ENCODE measurements at regions not wholly inside any gene's neighbourhood (a gene's known extent, or its start where the extent isn't known, plus 50 kb on each side); places are given as distances from the start of the nearest gene placed in this dataset.
A peak's percentile ranks its signal among the peaks of the same experiment; 100 is the strongest.

DNA sequence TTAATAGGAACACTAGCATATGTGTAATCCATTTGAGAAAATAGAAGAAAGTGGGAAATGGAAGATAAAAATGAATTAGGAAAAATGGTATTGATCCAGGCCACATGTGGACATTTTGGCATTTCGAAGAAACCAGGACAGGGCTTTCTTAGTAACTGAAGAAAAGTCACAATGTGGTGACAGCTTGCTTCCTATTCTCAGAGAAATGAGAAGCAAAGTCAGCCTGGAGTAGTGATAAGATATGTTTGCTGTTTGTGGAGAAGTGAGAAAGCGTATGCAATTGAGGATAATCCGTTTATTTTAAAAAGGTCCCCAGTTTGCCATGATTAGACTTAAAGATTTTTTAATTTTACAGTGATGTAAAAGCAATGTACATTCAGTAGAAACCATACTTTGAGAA, 127.9 kb downstream of the SLITRK6 start:
- 86% methylated on average over 1 of the region's 3 CpGs for WGBS (ENCODE audit: insufficient coverage)

DNA sequence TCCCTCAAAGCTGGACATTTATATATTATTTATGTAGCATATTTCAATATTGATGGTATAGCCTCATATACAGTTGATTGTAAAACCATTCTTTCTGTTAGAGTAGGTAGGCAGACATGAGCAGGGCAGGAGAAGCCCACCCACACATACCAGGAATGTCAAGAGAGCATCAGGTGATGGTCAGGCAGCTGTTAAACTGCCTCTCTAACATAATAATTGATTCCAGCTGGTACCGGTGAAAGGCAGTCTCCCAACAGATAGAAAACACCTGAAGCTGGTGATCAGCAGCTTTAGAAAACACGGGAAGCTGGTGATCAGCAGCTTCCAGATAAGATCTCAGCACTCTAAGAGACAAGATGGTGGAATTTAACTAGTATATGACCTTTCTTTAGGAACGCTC, 132.9 kb downstream of the SLITRK6 start:
- WGBS (ENCODE audit: insufficient coverage), result 20% methylated on average over 1 of the region's 3 CpGs

More for the DNA sequence above, 127.9 kb downstream of the SLITRK6 start:
- no peaks in the 10 kb centered on the region for H3K4me1 ChIP-seq (ENCODE audit: control insufficient read depth, insufficient read depth, low read length)
- no peaks in the 10 kb centered on the region for H3K27me3 ChIP-seq (ENCODE audit: control insufficient read depth, insufficient read depth, low read length)
- no peaks in the 10 kb centered on the region for H3K9me3 ChIP-seq (ENCODE audit: control insufficient read depth, insufficient read depth, low read length)
- H3K36me3 ChIP-seq (ENCODE audit: control insufficient read depth, insufficient read depth, low read length), result no peaks in the 10 kb centered on the region
- no peak for DNase-seq (ENCODE audit: low read depth in 4 of 6, low spot score in 6 of 6)
- no peak overlapping the region for H3K4me3 ChIP-seq (ENCODE audit: low read depth, low read length)
- no peak overlapping the region for H3K27ac ChIP-seq (ENCODE audit: low read depth, low read length)

DNA sequence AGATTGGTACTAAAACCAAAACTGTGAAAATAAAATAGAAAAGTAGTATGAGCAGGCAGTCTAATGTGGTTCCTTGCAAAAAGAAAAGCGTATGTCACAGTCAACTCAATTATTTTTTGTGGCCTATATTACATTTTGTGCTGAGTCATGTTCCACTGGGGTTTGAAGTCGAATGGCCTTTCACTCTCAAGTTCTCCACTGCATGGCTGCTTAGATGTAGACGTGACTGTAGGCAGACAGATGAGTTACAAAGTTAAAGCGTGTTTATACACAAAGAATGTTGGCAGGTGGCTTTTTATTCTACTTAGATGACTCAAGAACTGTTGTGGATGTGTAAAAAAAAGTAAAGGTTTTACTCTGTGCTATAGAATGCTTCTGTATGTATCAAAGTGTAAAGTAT, 133.9 kb downstream of the SLITRK6 start:
- DNase-seq (ENCODE audit: low read depth in 4 of 6, low spot score in 6 of 6), result peak in 2 of 6 donors; percentile 5 to 28
- WGBS (ENCODE audit: insufficient coverage), result 40% methylated on average over 1 of the region's 4 CpGs
- H3K27ac ChIP-seq (ENCODE audit: low read depth, low read length), result no peak overlapping the region

More for the DNA sequence above, 132.9 kb downstream of the SLITRK6 start:
- Histone ChIP-seq H3K36me3 (ENCODE audit: control insufficient read depth, insufficient read depth, low read length) (no peaks in the 10 kb centered on the region), H3K4me3 (ENCODE audit: low read depth, low read length) (no peak overlapping the region), H3K4me1 (ENCODE audit: control insufficient read depth, insufficient read depth, low read length) (no peaks in the 10 kb centered on the region), H3K27me3 (ENCODE audit: control insufficient read depth, insufficient read depth, low read length) (no peaks in the 10 kb centered on the region), H3K9me3 (ENCODE audit: control insufficient read depth, insufficient read depth, low read length) (no peaks in the 10 kb centered on the region), H3K27ac (ENCODE audit: low read depth, low read length) (no peak overlapping the region)
- no peak for DNase-seq (ENCODE audit: low read depth in 4 of 6, low spot score in 6 of 6)

DNA sequence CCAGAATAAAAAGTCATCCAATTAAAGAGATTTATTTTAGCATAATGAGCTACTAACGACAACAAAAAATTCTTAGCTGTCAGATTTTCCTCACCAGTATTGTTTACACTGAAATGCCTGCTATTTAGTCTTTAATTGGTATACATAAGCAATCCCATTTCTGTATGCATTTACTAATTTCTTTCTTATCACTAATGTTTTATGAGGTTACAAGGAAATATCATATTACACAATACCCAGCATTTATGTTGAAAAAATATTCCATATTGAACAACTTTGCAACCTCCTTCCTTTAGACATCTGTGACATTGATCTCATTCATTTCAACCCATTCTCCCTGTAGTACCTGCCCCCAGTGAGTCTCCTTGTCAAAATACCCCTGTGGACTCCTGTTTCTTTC, 135.4 kb downstream of the SLITRK6 start:
- H3K9me3 ChIP-seq (ENCODE audit: control insufficient read depth, insufficient read depth, low read length), result no peaks in the 10 kb centered on the region
- no peak overlapping the region for H3K27ac ChIP-seq (ENCODE audit: low read depth, low read length)
- H3K27me3 ChIP-seq (ENCODE audit: control insufficient read depth, insufficient read depth, low read length), result no peaks in the 10 kb centered on the region
- WGBS (ENCODE audit: insufficient coverage), result no CpG with 5 or more reads among the region's 1 CpG
- no peak overlapping the region for H3K4me3 ChIP-seq (ENCODE audit: low read depth, low read length)
- H3K36me3 ChIP-seq (ENCODE audit: control insufficient read depth, insufficient read depth, low read length), result no peaks in the 10 kb centered on the region
- no peak for DNase-seq (ENCODE audit: low read depth in 4 of 6, low spot score in 6 of 6)
- H3K4me1 ChIP-seq (ENCODE audit: control insufficient read depth, insufficient read depth, low read length), result no peaks in the 10 kb centered on the region

More for the DNA sequence above, 133.9 kb downstream of the SLITRK6 start:
- Histone ChIP-seq H3K36me3 (ENCODE audit: control insufficient read depth, insufficient read depth, low read length) (no peaks in the 10 kb centered on the region), H3K4me3 (ENCODE audit: low read depth, low read length) (no peak overlapping the region), H3K27me3 (ENCODE audit: control insufficient read depth, insufficient read depth, low read length) (no peaks in the 10 kb centered on the region), H3K9me3 (ENCODE audit: control insufficient read depth, insufficient read depth, low read length) (no peaks in the 10 kb centered on the region), H3K4me1 (ENCODE audit: control insufficient read depth, insufficient read depth, low read length) (no peaks in the 10 kb centered on the region)

DNA sequence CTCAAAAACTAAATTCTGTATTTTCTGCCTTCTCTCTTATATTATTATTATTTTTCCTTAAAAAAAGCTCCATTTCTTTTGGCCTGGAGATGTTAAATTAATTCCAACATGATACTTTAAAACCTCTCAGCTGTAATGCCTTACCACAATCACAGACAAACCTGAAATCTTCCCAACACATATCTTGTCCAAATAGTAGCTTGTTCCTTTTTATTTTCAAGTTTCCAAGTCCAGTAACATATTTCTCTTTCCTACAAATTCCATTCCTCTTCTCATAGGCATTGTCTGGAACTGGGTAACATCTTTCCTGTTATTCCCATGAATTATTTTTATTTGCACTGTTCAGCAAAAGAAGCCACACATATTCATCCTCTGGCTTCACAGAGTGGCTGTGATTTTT, 137.0 kb downstream of the SLITRK6 start:
- Histone ChIP-seq H3K9me3 (ENCODE audit: control insufficient read depth, insufficient read depth, low read length) (no peaks in the 10 kb centered on the region), H3K27me3 (ENCODE audit: control insufficient read depth, insufficient read depth, low read length) (no peaks in the 10 kb centered on the region), H3K27ac (ENCODE audit: low read depth, low read length) (no peak overlapping the region), H3K4me1 (ENCODE audit: control insufficient read depth, insufficient read depth, low read length) (no peaks in the 10 kb centered on the region), H3K4me3 (ENCODE audit: low read depth, low read length) (no peak overlapping the region), H3K36me3 (ENCODE audit: control insufficient read depth, insufficient read depth, low read length) (no peaks in the 10 kb centered on the region)
- peak in 1 of 6 donors; percentile 5 for DNase-seq (ENCODE audit: low read depth in 4 of 6, low spot score in 6 of 6)

DNA sequence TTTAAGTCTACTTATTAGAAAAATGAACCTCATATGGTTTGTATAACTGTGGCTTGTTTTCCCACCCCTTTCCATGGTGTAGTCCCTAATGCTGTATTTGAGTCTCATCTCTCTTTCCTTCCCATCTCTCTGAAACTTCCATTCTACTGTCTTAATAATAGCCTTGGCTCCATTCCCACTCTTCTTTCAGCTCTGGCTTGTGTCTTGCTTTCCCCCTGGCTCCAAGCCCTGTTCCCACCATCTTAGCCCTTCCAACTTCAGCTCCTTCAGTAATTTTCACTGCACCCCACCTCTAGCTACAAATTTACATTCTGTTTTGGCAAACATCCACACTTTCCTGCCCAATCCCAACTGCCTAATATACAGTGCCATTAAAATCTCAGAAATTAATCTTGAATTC, 137.5 kb downstream of the SLITRK6 start:
- no peaks in the 10 kb centered on the region for H3K9me3 ChIP-seq (ENCODE audit: control insufficient read depth, insufficient read depth, low read length)
- H3K36me3 ChIP-seq (ENCODE audit: control insufficient read depth, insufficient read depth, low read length), result no peaks in the 10 kb centered on the region
- no peak overlapping the region for H3K27ac ChIP-seq (ENCODE audit: low read depth, low read length)
- H3K4me3 ChIP-seq (ENCODE audit: low read depth, low read length), result no peak overlapping the region
- H3K27me3 ChIP-seq (ENCODE audit: control insufficient read depth, insufficient read depth, low read length), result no peaks in the 10 kb centered on the region
- peak in 4 of 6 donors; percentile 10 to 67 (median 44) for DNase-seq (ENCODE audit: low read depth in 4 of 6, low spot score in 6 of 6)
- H3K4me1 ChIP-seq (ENCODE audit: control insufficient read depth, insufficient read depth, low read length), result no peaks in the 10 kb centered on the region

DNA sequence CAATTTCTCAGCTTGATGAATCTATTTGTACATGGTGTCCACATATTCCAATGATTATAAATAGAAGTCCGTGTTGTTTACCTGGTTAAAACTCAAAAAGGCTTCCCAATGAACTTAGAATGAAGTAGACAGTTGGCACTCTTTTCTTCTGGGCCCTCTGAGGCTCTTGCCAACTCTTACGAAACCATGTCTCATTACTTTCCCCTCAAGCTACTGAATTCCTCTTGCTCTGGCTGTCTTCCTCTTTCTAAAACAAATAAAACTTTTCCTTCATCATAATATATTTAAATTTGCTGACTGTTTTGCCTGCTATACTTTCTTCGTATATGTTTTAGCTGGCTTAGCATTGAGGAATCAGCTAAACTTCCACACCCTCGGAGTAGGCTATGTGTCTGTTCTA, 139.7 kb downstream of the SLITRK6 start:
- WGBS (ENCODE audit: insufficient coverage), result 67% methylated on average over 1 of the region's 4 CpGs
- Histone ChIP-seq H3K36me3 (ENCODE audit: control insufficient read depth, insufficient read depth, low read length) (no peaks in the 10 kb centered on the region), H3K27me3 (ENCODE audit: control insufficient read depth, insufficient read depth, low read length) (no peaks in the 10 kb centered on the region), H3K4me3 (ENCODE audit: low read depth, low read length) (no peak overlapping the region), H3K4me1 (ENCODE audit: control insufficient read depth, insufficient read depth, low read length) (no peaks in the 10 kb centered on the region), H3K27ac (ENCODE audit: low read depth, low read length) (no peak overlapping the region), H3K9me3 (ENCODE audit: control insufficient read depth, insufficient read depth, low read length) (no peaks in the 10 kb centered on the region)
- DNase-seq (ENCODE audit: low read depth in 4 of 6, low spot score in 6 of 6), result no peak

DNA sequence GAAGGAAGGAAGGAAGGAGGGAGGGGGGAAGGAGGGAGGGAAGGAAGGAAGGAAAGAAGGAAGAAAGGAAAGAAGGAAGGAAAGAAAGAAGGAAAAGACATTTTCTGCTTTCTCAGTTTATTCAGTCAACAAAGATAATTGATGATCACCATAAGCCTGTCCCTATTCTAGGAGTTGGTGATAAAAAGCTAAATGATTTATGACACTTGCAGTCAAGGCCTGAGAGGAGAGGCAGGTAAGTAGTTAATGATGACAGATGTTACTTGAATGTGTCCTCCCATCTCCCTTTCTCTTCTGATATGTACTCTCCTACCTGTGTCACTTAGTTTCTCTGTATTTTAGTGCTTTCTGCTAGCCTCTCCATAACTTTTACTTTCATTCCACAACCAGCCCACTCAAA, 141.3 kb downstream of the SLITRK6 start:
- Histone ChIP-seq H3K27ac (ENCODE audit: low read depth, low read length) (no peak overlapping the region), H3K4me3 (ENCODE audit: low read depth, low read length) (no peak overlapping the region), H3K4me1 (ENCODE audit: control insufficient read depth, insufficient read depth, low read length) (no peaks in the 10 kb centered on the region), H3K27me3 (ENCODE audit: control insufficient read depth, insufficient read depth, low read length) (no peaks in the 10 kb centered on the region), H3K9me3 (ENCODE audit: control insufficient read depth, insufficient read depth, low read length) (no peaks in the 10 kb centered on the region), H3K36me3 (ENCODE audit: control insufficient read depth, insufficient read depth, low read length) (no peaks in the 10 kb centered on the region)
- DNase-seq (ENCODE audit: low read depth in 4 of 6, low spot score in 6 of 6), result no peak

DNA sequence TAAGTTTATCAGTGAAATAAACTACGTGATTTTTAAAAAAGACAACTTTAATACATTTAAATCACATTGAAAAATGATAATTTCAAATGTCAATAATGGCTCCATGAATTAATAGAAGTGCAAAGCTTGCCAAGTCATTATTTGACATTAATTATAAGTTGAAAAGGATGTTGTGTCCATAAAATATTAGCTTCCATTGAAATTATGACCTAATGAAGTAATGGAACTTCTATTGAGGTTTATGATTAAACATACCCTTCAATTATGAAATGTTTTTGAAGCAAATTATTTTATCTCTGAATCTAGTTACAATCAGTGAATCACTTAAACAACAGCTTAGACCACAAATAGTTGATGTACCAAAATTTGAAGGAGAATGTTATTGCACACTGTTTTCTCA, 144.2 kb downstream of the SLITRK6 start:
- Histone ChIP-seq H3K27ac (ENCODE audit: low read depth, low read length) (no peak overlapping the region), H3K36me3 (ENCODE audit: control insufficient read depth, insufficient read depth, low read length) (no peaks in the 10 kb centered on the region), H3K27me3 (ENCODE audit: control insufficient read depth, insufficient read depth, low read length) (no peaks in the 10 kb centered on the region), H3K4me3 (ENCODE audit: low read depth, low read length) (no peak overlapping the region), H3K4me1 (ENCODE audit: control insufficient read depth, insufficient read depth, low read length) (no peaks in the 10 kb centered on the region), H3K9me3 (ENCODE audit: control insufficient read depth, insufficient read depth, low read length) (no peaks in the 10 kb centered on the region)
- DNase-seq (ENCODE audit: low read depth in 4 of 6, low spot score in 6 of 6), result no peak
- no CpG with 5 or more reads among the region's 1 CpG for WGBS (ENCODE audit: insufficient coverage)

DNA sequence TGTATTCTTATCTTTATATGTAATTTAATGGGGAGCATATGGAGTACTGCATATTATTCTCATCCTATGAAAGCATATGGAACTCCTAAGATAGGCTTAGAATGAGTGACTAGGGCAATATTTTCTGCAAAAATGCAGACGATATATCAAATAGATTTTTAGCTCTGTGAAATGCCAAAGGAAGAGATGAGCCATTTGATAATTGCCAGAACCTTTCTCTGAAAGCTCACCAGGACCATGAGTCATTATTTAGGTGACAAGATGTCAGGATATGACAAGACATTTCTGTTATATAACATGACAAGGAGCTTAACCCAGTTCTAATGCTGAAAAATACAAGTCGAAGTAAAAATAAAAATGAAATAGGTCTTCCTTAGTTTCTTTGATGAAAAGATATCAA, 145.0 kb downstream of the SLITRK6 start:
- Histone ChIP-seq H3K27ac (ENCODE audit: low read depth, low read length) (no peak overlapping the region), H3K36me3 (ENCODE audit: control insufficient read depth, insufficient read depth, low read length) (no peaks in the 10 kb centered on the region), H3K27me3 (ENCODE audit: control insufficient read depth, insufficient read depth, low read length) (no peaks in the 10 kb centered on the region), H3K9me3 (ENCODE audit: control insufficient read depth, insufficient read depth, low read length) (no peaks in the 10 kb centered on the region), H3K4me3 (ENCODE audit: low read depth, low read length) (no peak overlapping the region), H3K4me1 (ENCODE audit: control insufficient read depth, insufficient read depth, low read length) (no peaks in the 10 kb centered on the region)
- DNase-seq (ENCODE audit: low read depth in 4 of 6, low spot score in 6 of 6), result no peak
- no CpG with 5 or more reads among the region's 2 CpGs for WGBS (ENCODE audit: insufficient coverage)

Data from spinal cord (tissue), 9 donors.